B cell (primary cell): ENCODE measurements at regions not wholly inside any gene's neighbourhood (a gene's known extent, or its start where the extent isn't known, plus 50 kb on each side); places are given as distances from the start of the nearest gene placed in this dataset.

Source experiments
- ATAC-seq: fragments of 200-7000 bp; cut with Tn5 transposase; one replicate; pipeline ENCODE4 v1.10.0; 2021; ENCODE audit warnings: low read depth, mild to moderate bottlenecking, moderate number of reproducible peaks, moderate library complexity
- CTCF ChIA-PET: fragments of 350-600 bp; sonication (Branson Sonifier 250); formaldehyde crosslinking; loops from one replicate; lab custom pipeline; 2021; ENCODE audit warnings: antibody characterized with exemption, inconsistent platforms; lab: Charles Lee
- POLR2A ChIA-PET: fragments of 350-600 bp; sonication (Branson Sonifier 250); formaldehyde crosslinking; loops from one replicate; lab custom pipeline; 2021; ENCODE audit warnings: antibody characterized with exemption; lab: Charles Lee
- DNase-seq: peaks from one replicate; pipeline ENCODE4 v3.0.0; 2013
- H2AFZ ChIP-seq: 2 replicates; pipeline ENCODE4 v1.6.1; 2012; ENCODE audit warnings: mild to moderate bottlenecking, low read depth, low read length; ENCODE audit not compliant: insufficient read depth, poor library complexity, severe bottlenecking
- H3K27ac ChIP-seq, 2 donors: 1 replicate in 1 of 2; 2 replicates in 1 of 2; pipeline ENCODE4 v1.5.1; 2012 to 2013; ENCODE audit warnings: low read length in 2 of 2, mild to moderate bottlenecking in 2 of 2, moderate library complexity in 1 of 2
- H3K27me3 ChIP-seq, 4 experiments: fragments of 200-600 bp in 1 of 4; sonication (generic) in 1 of 4; replicated peaks in 1 of 4; 1 replicate in 2 of 4; 2 replicates in 2 of 4; pipeline versions ENCODE4 v1.6.1 to v1.7.0; 2013 to 2016; ENCODE audit warnings: low read length in 3 of 4, mild to moderate bottlenecking in 2 of 4, mixed read lengths in 1 of 4, moderate library complexity in 1 of 4; ENCODE audit not compliant: insufficient read depth in 4 of 4, control insufficient read depth in 3 of 4; ENCODE audit errors: control extremely low read depth in 1 of 4
- H3K36me3 ChIP-seq, 2 experiments: replicated peaks in 1 of 2; 1 replicate in 1 of 2; 2 replicates in 1 of 2; pipeline versions ENCODE4 v1.6.1 to v1.7.1; 2013; ENCODE audit warnings: low read length in 1 of 2; ENCODE audit not compliant: insufficient read depth in 2 of 2, control insufficient read depth in 1 of 2; ENCODE audit errors: control extremely low read depth in 1 of 2, extremely low read depth in 1 of 2
- H3K4me1 ChIP-seq, 2 donors: fragments of 200-600 bp in 1 of 2; sonication (generic) in 1 of 2; 1 replicate in 1 of 2; 2 replicates in 1 of 2; pipeline versions ENCODE4 v1.5.1 to v1.6.1; 2013 to 2017; ENCODE audit warnings: low read length in 2 of 2; ENCODE audit not compliant: control insufficient read depth in 2 of 2, insufficient read depth in 2 of 2
- H3K4me2 ChIP-seq: replicated peaks from 2 replicates; pipeline ENCODE3; 2012; ENCODE audit warnings: mild to moderate bottlenecking, low read depth, low read length; ENCODE audit not compliant: poor library complexity, severe bottlenecking
- H3K4me3 ChIP-seq, 5 experiments: fragments of 200-600 bp in 1 of 5; sonication (generic) in 1 of 5; 1 replicate in 3 of 5; 2 replicates in 2 of 5; pipeline versions ENCODE4 v1.5.1 to v1.7.0; 2011 to 2016; ENCODE audit warnings: low read length in 4 of 5, mild to moderate bottlenecking in 4 of 5, low read depth in 2 of 5, control low read depth in 1 of 5, moderate library complexity in 1 of 5; ENCODE audit not compliant: insufficient read depth in 1 of 5; ENCODE audit errors: control extremely low read depth in 1 of 5, extremely low read depth in 1 of 5
- H3K79me2 ChIP-seq: fragments of 200-600 bp; sonication (generic); one replicate; pipeline ENCODE4 v1.6.0; 2016; ENCODE audit warnings: low read length; ENCODE audit not compliant: control insufficient read depth, insufficient read depth
- H3K9ac ChIP-seq: fragments of 200-600 bp; sonication (generic); 2 replicates; pipeline ENCODE4 v1.6.1; 2017; ENCODE audit warnings: mild to moderate bottlenecking, low read length, moderate library complexity
- H3K9me3 ChIP-seq, 3 donors: one replicate each; pipeline versions ENCODE4 v1.6.1 to v1.7.1; 2013; ENCODE audit warnings: low read length in 2 of 3; ENCODE audit not compliant: control insufficient read depth in 2 of 3, insufficient read depth in 1 of 3; ENCODE audit errors: control extremely low read depth in 1 of 3
- H4K20me1 ChIP-seq: 2 replicates; pipeline ENCODE4 v1.6.0; 2012; ENCODE audit warnings: mild to moderate bottlenecking, low read length; ENCODE audit not compliant: insufficient read depth, control insufficient read depth, poor library complexity, severe bottlenecking
- H3K27ac Mint-ChIP-seq: one replicate; pipeline ENCODE4 v1.8.0; 2021; ENCODE audit warnings: mixed read lengths
- H3K27me3 Mint-ChIP-seq: one replicate; pipeline ENCODE4 v1.8.0; 2021; ENCODE audit warnings: mixed read lengths
- H3K4me1 Mint-ChIP-seq: one replicate; pipeline ENCODE4 v1.8.0; 2021; ENCODE audit warnings: mixed read lengths
- H3K4me3 Mint-ChIP-seq: one replicate; pipeline ENCODE4 v1.8.0; 2021; ENCODE audit warnings: mixed read lengths
- H3K9me3 Mint-ChIP-seq: one replicate; pipeline ENCODE4 v1.8.0; 2022; ENCODE audit warnings: mixed read lengths; ENCODE audit not compliant: insufficient read depth
- CTCF ChIP-seq: fragments of 200-600 bp; IDR thresholded peaks from one replicate; pipeline ENCODE4 v1.8.0; 2022; ENCODE audit warnings: antibody characterized with exemption, mild to moderate bottlenecking
- EZH2 ChIP-seq: IDR thresholded peaks from 2 replicates; pipeline ENCODE4 v1.6.1; 2012; ENCODE audit warnings: borderline replicate concordance, low read depth, mild to moderate bottlenecking, moderate library complexity, low read length; ENCODE audit not compliant: insufficient read depth, poor library complexity, severe bottlenecking
- WGBS: methylation state at CpG from one replicate; pipeline ENCODE4 v1.1.5; 2013; ENCODE audit warnings: missing lambda C conversion rate; ENCODE audit not compliant: insufficient coverage; 5-methylcytosine and 5-hydroxymethylcytosine counted together
- intact Hi-C: fragments of 100-400 bp; cut with micrococcal nuclease; formaldehyde crosslinking; loops from one replicate; pipeline ENCODE4 v1.10.0; 2022

DNA sequence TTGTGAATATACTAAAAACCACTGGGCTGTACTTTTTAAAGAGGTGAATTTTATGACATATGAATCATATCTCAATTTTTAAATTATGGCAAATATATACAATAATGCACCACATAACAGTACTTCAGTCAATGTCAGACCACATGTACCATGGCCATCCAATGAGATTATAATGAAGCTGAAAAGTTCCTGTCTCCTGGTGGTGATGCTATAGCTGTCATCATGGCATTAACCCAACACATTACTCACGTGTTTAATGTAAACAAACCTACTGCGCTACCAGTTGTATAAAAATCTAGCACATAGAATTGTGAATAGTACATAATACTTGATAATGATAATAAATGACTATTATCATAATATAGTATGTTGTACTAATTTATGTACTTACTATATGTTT, 77.6 kb upstream of the ID2 start:
- peaks cover 11% of the 10 kb centered on the region for H3K27me3 Mint-ChIP-seq
- no peaks in the 10 kb centered on the region for H4K20me1 ChIP-seq
- no peak overlapping the region for H3K27ac ChIP-seq
- peaks cover 0 to 7% (median 0%) of the 10 kb centered on the region in 4 experiments for H3K27me3 ChIP-seq
- TF ChIP-seq CTCF (no peak), EZH2 (no peak)
- no peak overlapping the region for H3K27ac Mint-ChIP-seq
- no peak overlapping the region for H2AFZ ChIP-seq
- H3K9me3 Mint-ChIP-seq = no peaks in the 10 kb centered on the region
- H3K4me1 ChIP-seq = no peaks in the 10 kb centered on the region
- intact Hi-C loops = no loop called here
- H3K9ac ChIP-seq = no peak overlapping the region
- no peak overlapping the region for H3K4me3 ChIP-seq
- no peaks in the 10 kb centered on the region for H3K4me1 Mint-ChIP-seq
- H3K4me3 Mint-ChIP-seq = no peak overlapping the region
- H3K9me3 ChIP-seq = no peaks in the 10 kb centered on the region
- no peak overlapping the region for H3K4me2 ChIP-seq
- ChIA-PET POLR2A (no interaction called here), CTCF (no interaction called here)
- no peak for DNase-seq
- no peaks in the 10 kb centered on the region for H3K79me2 ChIP-seq
- WGBS = no CpG with 5 or more reads among the region's 2 CpGs
- no peaks in the 10 kb centered on the region for H3K36me3 ChIP-seq
- no peak for ATAC-seq

DNA sequence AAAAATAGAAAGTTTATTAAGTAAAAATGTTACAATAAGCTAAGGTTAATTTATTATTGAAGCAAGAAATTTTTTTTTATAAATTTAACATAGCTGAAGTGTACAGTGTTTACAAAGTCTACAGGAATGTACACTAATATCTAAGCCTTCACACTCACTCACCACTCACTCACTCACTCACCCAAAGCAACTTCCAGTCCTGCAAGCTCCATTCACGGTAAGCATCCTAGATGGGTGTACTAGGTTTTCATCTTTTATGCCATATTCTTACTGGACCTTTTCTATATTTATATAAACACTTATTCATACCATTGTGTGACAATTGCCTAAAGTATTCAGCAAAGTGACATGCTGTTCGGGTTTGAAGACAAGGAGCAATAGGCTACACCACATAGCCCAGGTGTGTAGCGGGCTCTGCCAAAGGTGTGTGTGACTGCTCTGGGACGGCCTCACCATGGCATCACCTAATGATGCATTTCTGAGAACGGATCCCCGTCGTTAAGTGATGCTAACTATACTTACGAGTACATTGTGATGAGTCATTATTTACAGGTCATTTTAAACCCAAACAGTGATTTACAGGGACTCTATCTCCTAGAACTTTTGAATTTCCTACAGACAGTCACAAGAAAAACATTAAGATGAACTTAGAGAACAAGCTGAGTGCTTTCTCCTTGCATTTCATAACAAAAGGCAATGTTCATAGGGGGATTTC, 76.3 kb upstream of the ID2 start:
- no peaks in the 10 kb centered on the region for H3K9me3 ChIP-seq
- H3K4me2 ChIP-seq = no peak overlapping the region
- H3K4me1 ChIP-seq = no peaks in the 10 kb centered on the region
- H3K27ac ChIP-seq = no peak overlapping the region
- Mint-ChIP-seq H3K27me3 (peaks cover 18% of the 10 kb centered on the region), H3K4me3 (no peak overlapping the region), H3K9me3 (peaks cover 2% of the 10 kb centered on the region), H3K4me1 (no peaks in the 10 kb centered on the region), H3K27ac (no peak overlapping the region)
- WGBS = 100% methylated on average over 3 of the region's 8 CpGs
- no peaks in the 10 kb centered on the region for H4K20me1 ChIP-seq
- no peaks in the 10 kb centered on the region for H3K79me2 ChIP-seq
- no peak for TF ChIP-seq EZH2
- TF ChIP-seq CTCF = no peak
- intact Hi-C loops = no loop called here
- POLR2A ChIA-PET = no interaction called here
- H3K4me3 ChIP-seq = no peak overlapping the region
- H3K9ac ChIP-seq = no peak overlapping the region
- CTCF ChIA-PET = interaction anchor here (0.7 kb wide), 1 partner anchor 21 kb away, joined by 3 read pairs; no protein-coding TSS in a partner anchor
- H3K27me3 ChIP-seq = peaks cover 0 to 7% (median 0%) of the 10 kb centered on the region in 4 experiments
- H3K36me3 ChIP-seq = no peaks in the 10 kb centered on the region
- no peak for DNase-seq
- H2AFZ ChIP-seq = no peak overlapping the region
- no peak for ATAC-seq
